ENCODE measurements at regions not wholly inside any gene's neighbourhood (a gene's known extent, or its start where the extent isn't known, plus 50 kb on each side); places are given as distances from the start of the nearest gene placed in this dataset.

GRCh38 chr1:232748910-232749368, 56.3 kb upstream of the MAP10 start:
- peak; percentile 50 for DNase-seq (ENCODE audit: low read depth)
- TF ChIP-seq CTCF (IDR thresholded peaks at IDR 0.05; ENCODE audit: control insufficient read depth, extremely low read depth, insufficient read depth): no peak

GRCh38 chr1:232751393-232752140, 53.6 kb upstream of the MAP10 start:
- no peak for TF ChIP-seq CTCF (IDR thresholded peaks at IDR 0.05; ENCODE audit: control insufficient read depth, extremely low read depth, insufficient read depth)
- no peak for DNase-seq (ENCODE audit: low read depth)
- no peak overlapping the region for H3K4me3 ChIP-seq (ENCODE audit: low read depth, low read length)

More at GRCh38 chr1:232748910-232749368, 56.3 kb upstream of the MAP10 start:
- no peak overlapping the region for H3K4me3 ChIP-seq (ENCODE audit: low read depth, low read length)

- no peak for TF ChIP-seq CTCF (IDR thresholded peaks at IDR 0.05; ENCODE audit: control insufficient read depth, extremely low read depth, insufficient read depth)
- H3K4me3 ChIP-seq (ENCODE audit: low read depth, low read length): no peak overlapping the region
- no peak for DNase-seq (ENCODE audit: low read depth)
These were observed 52.9 kb upstream of the MAP10 start for GRCh38 chr1:232752365-232752764.

GRCh38 chr1:232754930-232755329, 50.3 kb upstream of the MAP10 start:
- TF ChIP-seq CTCF (IDR thresholded peaks at IDR 0.05; ENCODE audit: control insufficient read depth, extremely low read depth, insufficient read depth): no peak
- DNase-seq (ENCODE audit: low read depth): no peak
- no peak overlapping the region for H3K4me3 ChIP-seq (ENCODE audit: low read depth, low read length)
